ENCODE measurements at regions not wholly inside any gene's neighbourhood (a gene's known extent, or its start where the extent isn't known, plus 50 kb on each side); places are given as distances from the start of the nearest gene placed in this dataset.
A peak's percentile ranks its signal among the peaks of the same experiment; 100 is the strongest.

DNA sequence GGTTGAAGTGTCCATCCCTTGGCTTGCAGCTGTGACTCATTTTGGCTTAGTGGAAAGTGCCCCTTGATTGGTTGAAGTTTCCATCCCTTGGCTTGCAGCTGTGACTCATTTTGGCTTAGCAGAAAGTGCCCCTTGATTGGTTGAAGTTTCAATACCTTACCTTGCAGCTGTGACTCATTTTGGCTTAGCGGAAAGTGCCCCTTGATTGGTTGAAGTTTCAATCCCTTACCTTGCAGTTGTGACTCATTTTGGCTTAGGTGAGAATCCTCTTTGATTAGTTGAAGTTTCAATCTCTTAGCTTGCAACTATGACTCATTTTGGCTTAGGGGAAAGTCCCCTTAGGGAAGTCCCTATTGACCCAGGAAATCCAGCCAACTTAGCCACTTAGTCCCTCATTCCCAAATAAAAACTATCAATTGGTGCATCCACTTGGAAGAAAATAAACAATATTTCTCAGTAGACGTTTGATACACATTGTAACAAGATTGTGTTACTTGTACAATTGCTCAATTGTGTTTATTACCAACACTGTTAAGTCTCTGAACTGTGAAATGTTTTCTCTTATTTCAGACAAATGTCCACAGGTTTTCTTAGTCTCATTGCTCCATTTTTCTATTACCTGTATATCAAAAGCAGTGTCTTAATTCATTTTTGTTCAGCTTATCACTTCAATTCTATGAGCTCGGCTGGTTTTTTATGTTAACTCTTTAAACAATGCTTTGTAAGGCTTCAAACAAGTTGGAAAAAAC is 2308.8 kb upstream of the ACO1 start:
- BruUV-seq (replicated peaks): no TSS peak
- H3K79me2 ChIP-seq (ENCODE audit: insufficient read depth, low read length): no peaks in the 10 kb centered on the region
- RAD21 ChIA-PET (ENCODE audit: low non-redundant PET in 1 of 2, low total read pairs in 2 of 2, uncharacterized antibody in 2 of 2, unreplicated experiment in 2 of 2): no interaction called here
- H3K4me2 ChIP-seq (ENCODE audit: low read length): peak overlapping the region; percentile 23; the same call in 1 of the 2 replicates
- CTCF ChIA-PET: no interaction called here
- no peaks in the 10 kb centered on the region for H3K36me3 ChIP-seq (ENCODE audit: control insufficient read depth in 1 of 2, insufficient read depth in 2 of 2, low read length in 2 of 2)
- no peak overlapping the region for H3K27ac ChIP-seq (ENCODE audit: low read depth, low read length)
- DNase-seq (ENCODE audit: low read depth, low spot score): peak; percentile 55
- H3K9me2 ChIP-seq (ENCODE audit: insufficient read depth): no peaks in the 10 kb centered on the region
- ATAC-seq: 0 out of 2 replicates have a peak, but pooled peaks have one; percentile 27
- no peaks in the 10 kb centered on the region for H3K27me3 ChIP-seq (ENCODE audit: insufficient read depth, low read length)
- no peaks in the 10 kb centered on the region for H4K20me1 ChIP-seq (ENCODE audit: insufficient read depth)
- H3K4me1 ChIP-seq (ENCODE audit: control insufficient read depth in 1 of 2, insufficient read depth in 2 of 2, low read length in 2 of 2): peaks cover 0 to 6% of the 10 kb centered on the region in 2 experiments; a peak in 1 of 4 replicates
- POLR2A ChIA-PET: no interaction called here
- H3K9me3 ChIP-seq (ENCODE audit: control insufficient read depth in 1 of 2, insufficient read depth in 1 of 2, low read depth in 1 of 2, low read length in 2 of 2): no peaks in the 10 kb centered on the region
- TF ChIP-seq EZH2phosphoT487 (IDR thresholded peaks at IDR 0.05; ENCODE audit: borderline replicate concordance) (no peak), MAX (IDR thresholded peaks at IDR 0.05) (no peak), YY1 (IDR thresholded peaks at IDR 0.05; ENCODE audit: extremely low read depth, insufficient replicate concordance, low read depth, low read length) (no peak), POLR2A (IDR thresholded peaks at IDR 0.05; ENCODE audit: borderline replicate concordance, extremely low read depth, insufficient read depth, insufficient read length) (no peak), FOSL1 (IDR thresholded peaks at IDR 0.05; ENCODE audit: low read depth) (peak; percentile 36), ZFX (IDR thresholded peaks at IDR 0.05) (no peak), TCF7L2 (IDR thresholded peaks at IDR 0.05; ENCODE audit: borderline replicate concordance, extremely low read depth, insufficient read depth, insufficient read length) (no peak), POLR2AphosphoS5 (IDR thresholded peaks at IDR 0.05; ENCODE audit: low read depth, low read length) (no peak), CBX3 (IDR thresholded peaks at IDR 0.05; ENCODE audit: low read depth) (no peak), JUND (IDR thresholded peaks at IDR 0.05) (peak; percentile 30; the same call in 1 of the 2 replicates), REST (IDR thresholded peaks at IDR 0.05; ENCODE audit: low read depth) (no peak), SRF (IDR thresholded peaks at IDR 0.05; ENCODE audit: low read depth) (no peak), CTCF (IDR thresholded peaks at IDR 0.05 in 2 of 3, conservative IDR thresholded peaks at IDR 0.05 in 1 of 3; ENCODE audit: borderline replicate concordance in 1 of 3, insufficient read depth in 1 of 3, low read depth in 2 of 3, low read length in 2 of 3) (no peak), ZBTB33 (IDR thresholded peaks at IDR 0.05; ENCODE audit: extremely low read depth, insufficient replicate concordance, low read length) (no peak), ATF3 (IDR thresholded peaks at IDR 0.05) (no peak), SP1 (IDR thresholded peaks at IDR 0.05; ENCODE audit: low read depth) (0 out of 2 replicates have a peak, but pooled peaks have one; percentile 11), SIN3A (IDR thresholded peaks at IDR 0.05; ENCODE audit: low read depth) (no peak)
- H3K9ac ChIP-seq (ENCODE audit: low read length): no peak overlapping the region
- intact Hi-C loops (cut with micrococcal nuclease): no loop called here
- no peak overlapping the region for H3K4me3 ChIP-seq (replicated peaks in 1 of 2; ENCODE audit: low read depth in 1 of 2, low read length in 2 of 2)
- no peak overlapping the region for H2AFZ ChIP-seq (ENCODE audit: low read depth, low read length, poor library complexity, severe bottlenecking)
